Stomach (tissue), 8 donors: ENCODE measurements at regions not wholly inside any gene's neighbourhood (a gene's known extent, or its start where the extent isn't known, plus 50 kb on each side); places are given as distances from the start of the nearest gene placed in this dataset.

Experiments used
- DNase-seq, 2 donors: peaks; one replicate each; pipeline versions ENCODE4 v3.0.0 to v3.0.0-alpha.2; 2013 to 2019
- H3K27ac ChIP-seq, 5 donors: fragments of 200-600 bp in 4 of 5; sonication (generic) in 4 of 5; one replicate each; pipeline ENCODE4 v1.5.1; 2013 to 2019; ENCODE audit warnings: mild to moderate bottlenecking in 1 of 5, moderate library complexity in 1 of 5
- H3K27me3 ChIP-seq, 3 donors: fragments of 200-600 bp; sonication (generic); one replicate each; pipeline ENCODE4 v1.5.1; 2017 to 2019; ENCODE audit warnings: mixed run types in 1 of 3
- H3K36me3 ChIP-seq, 4 donors: fragments of 200-600 bp; sonication (generic); 1 replicate in 3 of 4; 2 replicates in 1 of 4; pipeline ENCODE4 v1.5.1; 2016 to 2019
- H3K4me1 ChIP-seq, 4 donors: fragments of 200-600 bp; sonication (generic); one replicate each; pipeline ENCODE4 v1.5.1; 2016 to 2019
- H3K4me3 ChIP-seq, 4 donors: fragments of 200-600 bp; sonication (generic) in 3 of 4; one replicate each; pipeline ENCODE4 v1.5.1; 2016 to 2019; ENCODE audit warnings: mild to moderate bottlenecking in 1 of 4
- H3K9me3 ChIP-seq, 4 donors: fragments of 200-600 bp; sonication (generic); one replicate each; pipeline ENCODE4 v1.5.1; 2016 to 2019
- EP300 ChIP-seq: sonication (generic); formaldehyde crosslinking; IDR thresholded peaks from one replicate; pipeline ENCODE4 v1.6.1; 2017; ENCODE audit warnings: antibody characterized with exemption
- POLR2A ChIP-seq, 4 donors: fragments of 450-650 bp; IDR thresholded peaks; one replicate each; pipeline ENCODE4 v1.6.1; 2016; ENCODE audit warnings: antibody characterized with exemption in 4 of 4, control low read depth in 2 of 4, mild to moderate bottlenecking in 1 of 4, moderate library complexity in 1 of 4
- POLR2AphosphoS5 ChIP-seq, 3 donors: sonication (generic); formaldehyde crosslinking; IDR thresholded peaks; one replicate each; pipeline ENCODE4 v1.6.1; 2016; ENCODE audit warnings: antibody characterized with exemption in 3 of 3
- WGBS, 5 donors: extraction: QIAGEN DNeasy Blood & Tissue Kit in 3 of 5; methylation state at CpG; one replicate each; pipeline versions ENCODE4 v1.1.5 to v1.1.7; 2013 to 2018; 5-methylcytosine and 5-hydroxymethylcytosine counted together
- intact Hi-C: fragments of 100-400 bp; cut with DNase I; formaldehyde crosslinking; loops from one replicate; pipeline ENCODE4 v1.15.1; 2023; ENCODE audit warnings: low total_unique reads
- TF ChIP-seq, protein P1 (sequence below), 7 experiments: fragments of 450-650 bp in 4 of 7; fragments of 200-600 bp in 3 of 7; sonication (generic) in 3 of 7; IDR thresholded peaks; one replicate each; pipeline ENCODE4 v1.5.1; 2016 to 2019; ENCODE audit warnings: antibody characterized with exemption in 7 of 7, control low read depth in 2 of 7, mild to moderate bottlenecking in 1 of 7
- donor health status: healthy with polysubstance abuse.
- donor health status: Bipolar disorder and iron deficiency.
- donor health status: healthy.

DNA sequence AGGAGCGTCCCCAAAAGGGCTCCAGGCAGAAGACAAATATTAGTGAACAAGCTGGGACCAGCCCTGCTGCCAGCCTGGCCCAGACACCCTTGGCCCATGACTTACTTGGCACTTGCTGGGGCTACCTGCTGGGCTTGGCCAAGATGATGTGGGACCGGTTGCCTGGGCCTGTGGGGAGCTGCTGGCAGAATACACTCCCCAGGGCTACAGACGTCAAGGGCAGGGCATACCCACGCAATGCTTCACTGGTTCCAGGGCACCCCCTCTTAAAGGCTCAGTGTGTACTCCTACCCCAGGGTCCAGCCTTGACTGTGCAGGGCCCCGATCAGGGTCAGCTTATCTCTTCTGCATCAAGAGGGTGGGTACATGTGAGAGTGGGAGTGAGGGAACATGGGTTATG, 106.5 kb upstream of the SLC2A1 start:
- Histone ChIP-seq H3K27me3 (peaks cover 0 to 9% (median 0%) of the 10 kb centered on the region in 3 donors), H3K27ac (no peak overlapping the region), H3K4me1 (peaks cover 17 to 25% (median 21%) of the 10 kb centered on the region in 4 donors), H3K4me3 (no peak overlapping the region), H3K9me3 (no peaks in the 10 kb centered on the region), H3K36me3 (no peaks in the 10 kb centered on the region)
- DNase-seq, result no peak
- TF ChIP-seq, protein P1, sequence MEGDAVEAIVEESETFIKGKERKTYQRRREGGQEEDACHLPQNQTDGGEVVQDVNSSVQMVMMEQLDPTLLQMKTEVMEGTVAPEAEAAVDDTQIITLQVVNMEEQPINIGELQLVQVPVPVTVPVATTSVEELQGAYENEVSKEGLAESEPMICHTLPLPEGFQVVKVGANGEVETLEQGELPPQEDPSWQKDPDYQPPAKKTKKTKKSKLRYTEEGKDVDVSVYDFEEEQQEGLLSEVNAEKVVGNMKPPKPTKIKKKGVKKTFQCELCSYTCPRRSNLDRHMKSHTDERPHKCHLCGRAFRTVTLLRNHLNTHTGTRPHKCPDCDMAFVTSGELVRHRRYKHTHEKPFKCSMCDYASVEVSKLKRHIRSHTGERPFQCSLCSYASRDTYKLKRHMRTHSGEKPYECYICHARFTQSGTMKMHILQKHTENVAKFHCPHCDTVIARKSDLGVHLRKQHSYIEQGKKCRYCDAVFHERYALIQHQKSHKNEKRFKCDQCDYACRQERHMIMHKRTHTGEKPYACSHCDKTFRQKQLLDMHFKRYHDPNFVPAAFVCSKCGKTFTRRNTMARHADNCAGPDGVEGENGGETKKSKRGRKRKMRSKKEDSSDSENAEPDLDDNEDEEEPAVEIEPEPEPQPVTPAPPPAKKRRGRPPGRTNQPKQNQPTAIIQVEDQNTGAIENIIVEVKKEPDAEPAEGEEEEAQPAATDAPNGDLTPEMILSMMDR (IDR thresholded peaks at IDR 0.05), result no peak
- no peak for TF ChIP-seq POLR2AphosphoS5 (IDR thresholded peaks at IDR 0.05)
- TF ChIP-seq POLR2A (IDR thresholded peaks at IDR 0.05), result no peak
- no peak for TF ChIP-seq EP300
- intact Hi-C loops, result loop anchor here (10.0 kb wide), 1 partner anchor 130 kb away; no protein-coding TSS in a partner anchor
- 46 to 80% (median 55%) methylated on average over 5 of the region's 5 CpGs for WGBS, 5 donors

DNA sequence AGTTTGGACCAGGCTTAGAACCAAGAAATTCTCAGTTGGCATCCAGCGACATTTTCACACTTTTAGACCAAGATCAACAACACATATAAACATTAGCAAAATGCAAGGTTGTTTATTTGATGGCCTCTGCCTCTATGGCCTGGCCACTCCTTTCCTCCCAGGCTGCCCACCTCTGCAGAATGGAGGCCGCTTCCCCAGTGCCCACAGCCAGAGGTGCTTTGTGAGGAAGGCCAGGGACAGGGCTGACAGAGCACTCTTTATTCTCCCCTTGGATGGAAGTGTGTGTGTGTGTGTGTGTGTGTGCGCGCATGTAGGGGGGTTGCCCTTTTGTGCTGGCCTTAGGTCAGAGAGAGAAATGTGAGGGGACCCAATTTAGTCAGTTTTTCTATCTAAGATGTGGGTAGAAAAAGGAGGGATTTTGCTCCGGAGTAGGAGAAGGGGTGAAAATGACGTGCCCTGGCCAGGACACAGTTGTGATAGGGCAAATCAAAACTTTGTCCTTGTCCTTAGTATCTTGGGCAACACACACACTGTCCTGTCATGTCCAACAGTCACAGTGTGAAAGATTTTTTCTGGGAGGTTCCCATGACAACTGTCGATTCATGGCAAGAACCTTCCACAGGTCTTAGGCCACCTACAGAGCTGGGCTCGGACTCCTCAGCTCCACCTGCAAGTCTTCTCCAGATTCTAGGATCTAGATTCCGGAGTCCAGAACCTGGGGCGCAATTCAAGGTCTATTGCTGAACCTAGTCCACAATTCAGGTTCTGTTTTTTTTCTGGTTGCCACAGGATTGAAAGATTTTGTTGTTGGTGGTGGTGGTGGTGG, 104.9 kb upstream of the SLC2A1 start:
- 86 to 96% (median 92%) methylated on average over 10 of the region's 10 CpGs for WGBS, 5 donors
- H3K4me3 ChIP-seq, result no peak overlapping the region
- no peaks in the 10 kb centered on the region for H3K36me3 ChIP-seq
- intact Hi-C loops, result loop anchor here (10.0 kb wide), 1 partner anchor 129 kb away; no protein-coding TSS in a partner anchor
- DNase-seq, result no peak
- peaks cover 0 to 17% (median 0%) of the 10 kb centered on the region in 3 donors for H3K27me3 ChIP-seq
- peaks cover 8 to 13% (median 11%) of the 10 kb centered on the region in 4 donors for H3K4me1 ChIP-seq
- TF ChIP-seq, protein P1 (IDR thresholded peaks at IDR 0.05), result no peak
- TF ChIP-seq POLR2AphosphoS5 (IDR thresholded peaks at IDR 0.05) (no peak), EP300 (no peak), POLR2A (IDR thresholded peaks at IDR 0.05) (no peak)
- no peaks in the 10 kb centered on the region for H3K9me3 ChIP-seq
- no peak overlapping the region for H3K27ac ChIP-seq

DNA sequence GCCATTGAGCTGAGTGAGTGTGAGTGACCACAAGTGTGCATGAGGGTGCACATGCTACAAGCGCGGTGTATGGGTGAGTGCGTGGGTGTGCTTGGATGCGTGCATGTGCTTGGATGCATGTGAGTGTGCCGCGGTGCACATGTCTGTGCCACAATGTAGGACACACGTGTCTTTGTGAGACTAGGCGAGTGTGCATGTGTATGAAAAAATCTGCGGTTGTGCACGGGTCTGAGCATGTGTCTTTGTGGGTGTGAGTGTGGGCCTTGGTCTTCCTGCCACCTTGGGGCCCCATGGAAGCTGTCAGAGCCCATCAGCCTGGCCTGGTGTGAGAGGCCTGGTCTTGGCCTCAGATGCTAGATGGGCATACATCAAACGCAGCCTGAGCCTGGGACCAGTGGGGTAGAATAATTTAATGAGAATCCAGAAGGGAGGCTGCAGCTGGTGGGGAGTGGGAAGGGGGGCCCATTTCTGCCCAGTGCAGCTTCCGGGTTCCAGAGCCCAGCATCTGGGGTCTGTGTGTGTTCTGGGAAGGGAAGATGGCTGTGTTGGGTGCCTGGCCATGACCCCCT, 103.9 kb upstream of the SLC2A1 start:
- H3K27me3 ChIP-seq, result peaks cover 0 to 12% (median 0%) of the 10 kb centered on the region in 3 donors
- TF ChIP-seq POLR2A (IDR thresholded peaks at IDR 0.05) (no peak), EP300 (no peak), POLR2AphosphoS5 (IDR thresholded peaks at IDR 0.05) (no peak)
- TF ChIP-seq, protein P1 (IDR thresholded peaks at IDR 0.05), result no peak
- 90 to 94% (median 93%) methylated on average over 12 of the region's 12 CpGs for WGBS, 5 donors
- H3K4me1 ChIP-seq, result peaks cover 0 to 9% (median 4%) of the 10 kb centered on the region in 4 donors
- H3K9me3 ChIP-seq, result no peaks in the 10 kb centered on the region
- H3K4me3 ChIP-seq, result no peak overlapping the region
- no peaks in the 10 kb centered on the region for H3K36me3 ChIP-seq
- intact Hi-C loops, result loop anchor here (10.0 kb wide), 1 partner anchor 128 kb away; no protein-coding TSS in a partner anchor
- no peak for DNase-seq
- H3K27ac ChIP-seq, result no peak overlapping the region

DNA sequence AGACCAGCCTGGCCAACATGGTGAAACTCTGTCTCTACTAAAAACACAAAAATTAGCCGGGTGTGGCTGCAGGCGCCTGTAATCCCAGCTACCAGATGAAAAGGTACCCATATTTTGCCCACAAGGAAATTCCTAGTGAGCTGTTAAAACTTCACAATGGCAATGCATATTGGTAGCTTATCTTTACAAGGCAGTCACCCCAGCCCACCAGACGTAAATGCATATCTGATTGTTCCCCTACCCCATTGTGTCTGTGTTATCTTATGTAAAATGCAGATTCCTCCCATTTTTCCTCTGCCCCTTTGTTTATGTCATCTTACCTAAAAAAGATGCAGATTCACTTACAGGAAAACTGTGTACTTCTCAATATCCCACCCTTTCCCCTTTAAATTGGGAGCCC, 103.1 kb upstream of the SLC2A1 start:
- no peaks in the 10 kb centered on the region for H3K9me3 ChIP-seq
- WGBS, 5 donors, result 82 to 90% (median 87%) methylated on average over 3 of the region's 3 CpGs
- H3K36me3 ChIP-seq, result no peaks in the 10 kb centered on the region
- intact Hi-C loops, result loop anchor here (10.0 kb wide), 1 partner anchor 127 kb away; no protein-coding TSS in a partner anchor
- peaks cover 0 to 12% (median 0%) of the 10 kb centered on the region in 3 donors for H3K27me3 ChIP-seq
- H3K4me1 ChIP-seq, result peaks cover 0 to 9% (median 4%) of the 10 kb centered on the region in 4 donors
- H3K27ac ChIP-seq, result no peak overlapping the region
- no peak for DNase-seq
- TF ChIP-seq POLR2A (IDR thresholded peaks at IDR 0.05), result no peak
- TF ChIP-seq EP300, result no peak
- TF ChIP-seq, protein P1 (IDR thresholded peaks at IDR 0.05), result no peak
- no peak for TF ChIP-seq POLR2AphosphoS5 (IDR thresholded peaks at IDR 0.05)
- no peak overlapping the region for H3K4me3 ChIP-seq
